GM21529 (cell line): ENCODE measurements at regions not wholly inside any gene's neighbourhood (a gene's known extent, or its start where the extent isn't known, plus 50 kb on each side); places are given as distances from the start of the nearest gene placed in this dataset.
"Not testable (repeated sequence)": the region's sequence is repeated elsewhere in the genome, so short reads cannot be mapped to it uniquely, and the experiment has no call there.

Source experiments
- ATAC-seq: cut with Tn5 transposase; IDR thresholded peaks from one replicate; pipeline ENCODE4 v1.9.1; 2021; ENCODE audit not compliant: unreplicated experiment

GRCh38 chr4:93888308-93888707, 59.8 kb downstream of the ATOH1 start:
- no peak for ATAC-seq

- no peak for ATAC-seq
Observed at GRCh38 chr4:93888768-93889167, 60.2 kb downstream of the ATOH1 start.

GRCh38 chr4:93891244-93891643, 62.7 kb downstream of the ATOH1 start:
- no peak for ATAC-seq

- no peak for ATAC-seq
Observed at GRCh38 chr4:93894995-93895394, 66.4 kb downstream of the ATOH1 start.

- no peak for ATAC-seq
Observed at GRCh38 chr4:93896516-93896915, 68.0 kb downstream of the ATOH1 start.

- peak; percentile 69 for ATAC-seq
Observed at GRCh38 chr4:93897559-93897958, 69.0 kb downstream of the ATOH1 start.

- no peak for ATAC-seq
Observed at GRCh38 chr4:93908778-93909177, 80.2 kb downstream of the ATOH1 start.

- ATAC-seq, result no peak
Observed at GRCh38 chr4:93911671-93912070, 83.1 kb downstream of the ATOH1 start.

- no peak for ATAC-seq
Observed at GRCh38 chr4:93912146-93912545, 83.6 kb downstream of the ATOH1 start.

- no peak for ATAC-seq
Observed at GRCh38 chr4:93918856-93919255, 90.3 kb downstream of the ATOH1 start.

GRCh38 chr4:93923570-93923969, 95.0 kb downstream of the ATOH1 start:
- ATAC-seq, result not testable (repeated sequence)

- ATAC-seq, result no peak
Observed at GRCh38 chr4:93947286-93947685, 118.7 kb downstream of the ATOH1 start.

GRCh38 chr4:93950239-93950638, 121.7 kb downstream of the ATOH1 start:
- ATAC-seq, result not testable (repeated sequence)

- ATAC-seq, result no peak
Observed at GRCh38 chr4:93957186-93957585, 128.6 kb downstream of the ATOH1 start.

- no peak for ATAC-seq
Observed at GRCh38 chr4:93960450-93960849, 131.9 kb downstream of the ATOH1 start.

GRCh38 chr4:93960916-93961315, 132.4 kb downstream of the ATOH1 start:
- ATAC-seq, result no peak

- no peak for ATAC-seq
Observed at GRCh38 chr4:93981594-93981993, 153.0 kb downstream of the ATOH1 start.

GRCh38 chr4:93982255-93982654, 153.7 kb downstream of the ATOH1 start:
- no peak for ATAC-seq

GRCh38 chr4:93983140-93983539, 154.6 kb downstream of the ATOH1 start:
- peak; percentile 97 for ATAC-seq

- ATAC-seq, result no peak
Observed at GRCh38 chr4:93994175-93994994, 165.8 kb downstream of the ATOH1 start.

- ATAC-seq, result peak; percentile 95
Observed at GRCh38 chr4:93996895-93997294, 168.3 kb downstream of the ATOH1 start.

- ATAC-seq, result no peak
Observed at GRCh38 chr4:94000559-94000958, 172.0 kb downstream of the ATOH1 start.

GRCh38 chr4:94006932-94007331, 178.4 kb downstream of the ATOH1 start:
- ATAC-seq, result no peak
